ENCODE measurements at regions not wholly inside any gene's neighbourhood (a gene's known extent, or its start where the extent isn't known, plus 50 kb on each side); places are given as distances from the start of the nearest gene placed in this dataset.

GRCh38 chr3:31367518-31367917, 165.2 kb upstream of the STT3B start:
- TF ChIP-seq POLR2A (IDR thresholded peaks at IDR 0.05; ENCODE audit: extremely low read depth, insufficient read length) (no peak), MYC (IDR thresholded peaks at IDR 0.05; ENCODE audit: low read depth, low read length) (no peak)
- TF ChIP-seq, protein P1, sequence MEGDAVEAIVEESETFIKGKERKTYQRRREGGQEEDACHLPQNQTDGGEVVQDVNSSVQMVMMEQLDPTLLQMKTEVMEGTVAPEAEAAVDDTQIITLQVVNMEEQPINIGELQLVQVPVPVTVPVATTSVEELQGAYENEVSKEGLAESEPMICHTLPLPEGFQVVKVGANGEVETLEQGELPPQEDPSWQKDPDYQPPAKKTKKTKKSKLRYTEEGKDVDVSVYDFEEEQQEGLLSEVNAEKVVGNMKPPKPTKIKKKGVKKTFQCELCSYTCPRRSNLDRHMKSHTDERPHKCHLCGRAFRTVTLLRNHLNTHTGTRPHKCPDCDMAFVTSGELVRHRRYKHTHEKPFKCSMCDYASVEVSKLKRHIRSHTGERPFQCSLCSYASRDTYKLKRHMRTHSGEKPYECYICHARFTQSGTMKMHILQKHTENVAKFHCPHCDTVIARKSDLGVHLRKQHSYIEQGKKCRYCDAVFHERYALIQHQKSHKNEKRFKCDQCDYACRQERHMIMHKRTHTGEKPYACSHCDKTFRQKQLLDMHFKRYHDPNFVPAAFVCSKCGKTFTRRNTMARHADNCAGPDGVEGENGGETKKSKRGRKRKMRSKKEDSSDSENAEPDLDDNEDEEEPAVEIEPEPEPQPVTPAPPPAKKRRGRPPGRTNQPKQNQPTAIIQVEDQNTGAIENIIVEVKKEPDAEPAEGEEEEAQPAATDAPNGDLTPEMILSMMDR (IDR thresholded peaks at IDR 0.05; ENCODE audit: low read depth, low read length), result no peak
- TF ChIP-seq, protein P2, sequence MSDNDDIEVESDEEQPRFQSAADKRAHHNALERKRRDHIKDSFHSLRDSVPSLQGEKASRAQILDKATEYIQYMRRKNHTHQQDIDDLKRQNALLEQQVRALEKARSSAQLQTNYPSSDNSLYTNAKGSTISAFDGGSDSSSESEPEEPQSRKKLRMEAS (IDR thresholded peaks at IDR 0.05; ENCODE audit: low read depth, low read length), result no peak
